Right ventricle myocardium superior (tissue), 1 donor: ENCODE measurements at regions not wholly inside any gene's neighbourhood (a gene's known extent, or its start where the extent isn't known, plus 50 kb on each side); places are given as distances from the start of the nearest gene placed in this dataset.
"Not testable (repeated sequence)": the region's sequence is repeated elsewhere in the genome, so short reads cannot be mapped to it uniquely, and the experiment has no call there.

Experiments
- ATAC-seq: fragments of 200-7000 bp; cut with Tn5 transposase; one replicate; pipeline ENCODE4 v1.9.1; 2020; ENCODE audit warnings: mild to moderate bottlenecking; ENCODE audit not compliant: poor library complexity
- DNase-seq: peaks from one replicate; pipeline ENCODE4 v3.0.0-alpha.2; 2020
- intact Hi-C: fragments of 100-400 bp; cut with DNase I; formaldehyde crosslinking; loops from one replicate; pipeline ENCODE4 v1.11.2; 2022
- donor health status: DM: no; HTN: yes; CAD: no; lungs with severe emphysema.

GRCh38 chr10:42232955-42233354 is 405.4 kb downstream of the ZNF33B start:
- intact Hi-C loops, DNase-seq, ATAC-seq: not testable (repeated sequence)

DNA sequence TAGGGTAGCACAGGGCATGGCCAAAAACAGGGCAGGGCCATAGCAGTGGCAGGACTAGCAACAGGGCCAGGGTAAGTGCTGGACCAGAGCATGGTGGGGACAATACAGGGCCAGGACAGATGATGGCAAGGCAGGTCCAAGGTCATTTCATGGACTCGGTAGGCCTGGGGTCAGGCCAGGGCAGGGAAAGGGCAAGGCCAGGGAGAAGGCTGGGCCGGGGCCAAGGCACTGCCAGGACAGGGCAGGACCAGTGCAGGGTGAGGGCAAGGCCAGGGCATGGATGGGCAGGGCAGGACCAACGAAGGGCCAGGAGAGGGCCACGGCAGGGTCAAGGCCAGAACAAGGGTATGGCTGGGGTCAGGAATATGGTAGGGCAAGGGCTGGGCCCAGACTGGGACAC is 407.6 kb downstream of the ZNF33B start:
- DNase-seq, ATAC-seq, intact Hi-C loops: not testable (repeated sequence)

DNA sequence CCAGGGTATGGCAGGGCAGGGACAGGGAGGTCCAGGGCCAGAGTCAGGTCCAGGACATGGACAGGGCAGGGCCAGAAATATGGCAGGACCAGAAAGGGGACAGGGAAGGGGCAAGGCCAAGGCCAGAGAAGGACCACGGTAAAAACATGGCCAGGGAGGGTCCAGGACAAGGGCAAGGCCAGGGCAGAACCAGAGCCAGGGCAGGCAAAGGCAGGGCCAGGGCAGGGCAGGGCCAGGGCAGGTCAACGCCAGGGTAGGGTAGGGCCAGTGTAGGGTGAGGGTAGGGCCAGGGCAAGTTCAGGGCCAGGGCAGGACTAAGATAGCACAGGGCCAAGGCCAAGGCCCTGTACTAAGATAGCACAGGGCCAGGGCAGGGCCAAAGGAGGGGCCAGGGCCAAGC is 408.3 kb downstream of the ZNF33B start:
- DNase-seq, intact Hi-C loops, ATAC-seq: not testable (repeated sequence)

DNA sequence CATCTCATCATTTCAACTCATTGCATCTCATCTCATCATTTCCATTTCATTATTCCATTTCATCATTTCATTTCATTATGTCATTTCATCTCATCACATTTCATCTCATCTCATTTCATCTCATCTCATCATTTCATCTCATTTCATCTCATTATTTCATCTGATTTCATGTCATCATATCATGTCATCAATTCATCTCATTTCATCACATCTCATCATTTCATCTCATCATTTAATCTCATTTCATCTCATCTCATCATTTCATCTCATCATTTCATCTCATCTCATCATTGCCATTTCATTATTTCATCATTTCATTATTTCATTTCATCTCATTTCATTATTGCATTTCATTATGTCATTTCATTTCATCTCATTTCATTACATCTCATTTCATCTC is 410.5 kb downstream of the ZNF33B start:
- DNase-seq, ATAC-seq, intact Hi-C loops: not testable (repeated sequence)

DNA sequence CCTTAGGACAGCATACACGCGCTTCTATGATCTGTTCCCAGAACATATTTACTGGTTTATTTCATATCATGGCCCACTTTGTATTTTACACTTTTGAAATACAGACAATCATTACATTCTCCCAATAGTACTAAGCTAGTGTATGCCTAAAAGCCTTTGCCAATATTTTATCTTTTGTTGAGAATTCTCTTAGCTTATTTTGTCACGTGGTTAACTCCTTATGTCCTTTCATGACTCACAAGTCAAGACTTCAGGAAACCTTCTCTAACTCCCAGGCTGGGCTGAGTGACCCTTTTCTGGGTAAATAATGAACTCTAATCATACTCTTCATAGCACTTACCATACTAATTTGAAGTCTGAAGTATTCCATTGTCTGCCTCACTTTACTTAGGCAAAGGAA is 444.8 kb downstream of the ZNF33B start:
- intact Hi-C loops, ATAC-seq, DNase-seq: not testable (repeated sequence)

DNA sequence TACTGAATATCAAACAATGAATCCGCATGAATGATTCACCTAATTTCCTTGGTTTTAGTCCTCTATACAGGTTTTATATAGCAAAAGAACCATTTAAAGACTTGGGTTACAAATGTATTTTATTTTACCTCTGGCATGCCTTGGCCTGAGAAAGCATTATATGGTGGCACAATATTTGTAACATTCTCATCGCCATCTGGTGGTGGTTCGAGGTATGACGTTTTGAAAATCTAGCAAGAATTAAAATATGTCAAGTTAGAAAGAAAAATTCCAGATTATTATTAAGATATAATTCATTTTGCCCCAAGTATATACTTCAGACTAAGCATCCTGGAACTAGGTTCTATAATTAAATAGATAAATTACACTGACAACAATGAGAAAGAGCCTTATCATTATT is 445.9 kb downstream of the ZNF33B start:
- DNase-seq, intact Hi-C loops, ATAC-seq: not testable (repeated sequence)

- ATAC-seq, intact Hi-C loops: not testable (repeated sequence)
These were observed 450.7 kb downstream of the ZNF33B start for GRCh38 chr10:42187501-42188195.

GRCh38 chr10:42177793-42178689 is 460.3 kb downstream of the ZNF33B start:
- DNase-seq, ATAC-seq: not testable (repeated sequence)
- intact Hi-C loops = loop anchor here (10.0 kb wide), 1 partner anchor 247 kb away; no protein-coding TSS in a partner anchor

More at GRCh38 chr10:42187501-42188195, 450.7 kb downstream of the ZNF33B start:
- DNase-seq = not testable (repeated sequence)

DNA sequence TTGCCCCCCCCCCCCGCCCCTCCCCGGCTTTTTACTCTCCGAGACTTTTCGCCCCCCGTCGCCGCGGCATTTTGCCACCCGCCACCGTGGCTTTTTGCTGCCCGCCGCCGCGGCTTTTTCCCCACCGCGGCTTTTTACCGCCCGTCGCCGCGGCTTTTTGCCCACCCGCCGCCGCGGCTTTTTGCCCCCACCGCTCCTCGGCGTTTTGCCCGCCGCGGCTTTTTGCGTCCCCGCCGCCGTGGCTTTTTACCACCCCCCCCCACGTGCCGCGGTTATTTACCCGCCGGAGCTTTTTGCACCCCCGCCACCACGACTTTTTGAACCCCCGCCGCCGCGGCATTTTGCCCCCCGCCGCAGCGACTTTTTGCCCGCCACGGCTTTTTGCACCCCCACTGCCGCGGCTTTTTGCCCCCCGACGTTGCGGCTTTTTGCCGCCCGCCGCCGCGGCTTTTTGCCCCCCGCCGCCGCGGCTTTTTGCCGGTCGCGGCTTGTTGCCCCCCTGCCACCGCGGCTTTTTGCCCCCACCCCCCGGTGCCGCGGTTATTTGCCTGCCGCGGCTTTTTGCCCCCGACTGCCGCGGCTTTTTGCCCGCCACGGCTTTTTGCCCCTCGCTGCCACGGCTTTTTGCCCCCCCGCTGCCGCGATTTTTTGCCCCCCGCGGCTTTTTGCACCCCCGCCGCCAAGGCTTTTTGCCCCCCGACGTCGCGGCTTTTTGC is 461.1 kb downstream of the ZNF33B start:
- ATAC-seq = no peak
- no peak for DNase-seq
- intact Hi-C loops = loop anchor here (10.0 kb wide), 1 partner anchor 248 kb away; no protein-coding TSS in a partner anchor

DNA sequence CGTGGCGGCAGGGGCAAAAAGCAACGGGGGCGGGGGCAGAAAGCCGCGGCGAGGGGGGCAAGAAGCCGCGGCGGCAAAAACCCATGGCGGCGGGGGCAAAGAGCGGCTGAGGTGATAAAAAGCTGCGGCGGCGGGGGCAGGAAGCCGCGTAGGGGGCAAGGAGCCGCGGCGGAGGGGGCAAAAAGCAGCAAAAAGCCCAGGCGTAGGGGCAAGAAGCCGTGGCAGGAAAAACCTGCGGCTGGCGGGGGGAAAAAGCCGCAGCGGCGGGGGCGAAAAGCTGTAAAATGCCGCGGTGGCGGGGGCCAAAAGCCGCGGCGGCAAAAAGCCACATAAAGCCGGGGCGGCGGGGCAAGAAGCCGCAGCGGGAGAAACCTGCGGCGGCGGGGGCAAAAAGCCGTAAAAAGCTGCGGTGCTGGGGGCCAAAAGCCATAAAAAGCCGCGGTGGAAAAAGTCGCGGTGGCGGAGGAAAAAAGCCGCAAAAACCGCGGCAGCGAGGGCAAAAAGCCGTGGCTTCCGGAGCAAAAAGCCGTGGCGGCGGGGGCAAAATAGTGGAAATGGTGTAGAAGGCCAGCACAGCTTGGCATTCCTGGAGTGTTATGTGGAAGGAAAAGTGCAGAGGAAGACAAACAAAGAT is 487.8 kb downstream of the ZNF33B start:
- no peak for DNase-seq
- intact Hi-C loops = no loop called here
- ATAC-seq = no peak

GRCh38 chr10:42149722-42150427 is 488.5 kb downstream of the ZNF33B start:
- intact Hi-C loops = no loop called here
- DNase-seq (no peak), ATAC-seq (no peak)

DNA sequence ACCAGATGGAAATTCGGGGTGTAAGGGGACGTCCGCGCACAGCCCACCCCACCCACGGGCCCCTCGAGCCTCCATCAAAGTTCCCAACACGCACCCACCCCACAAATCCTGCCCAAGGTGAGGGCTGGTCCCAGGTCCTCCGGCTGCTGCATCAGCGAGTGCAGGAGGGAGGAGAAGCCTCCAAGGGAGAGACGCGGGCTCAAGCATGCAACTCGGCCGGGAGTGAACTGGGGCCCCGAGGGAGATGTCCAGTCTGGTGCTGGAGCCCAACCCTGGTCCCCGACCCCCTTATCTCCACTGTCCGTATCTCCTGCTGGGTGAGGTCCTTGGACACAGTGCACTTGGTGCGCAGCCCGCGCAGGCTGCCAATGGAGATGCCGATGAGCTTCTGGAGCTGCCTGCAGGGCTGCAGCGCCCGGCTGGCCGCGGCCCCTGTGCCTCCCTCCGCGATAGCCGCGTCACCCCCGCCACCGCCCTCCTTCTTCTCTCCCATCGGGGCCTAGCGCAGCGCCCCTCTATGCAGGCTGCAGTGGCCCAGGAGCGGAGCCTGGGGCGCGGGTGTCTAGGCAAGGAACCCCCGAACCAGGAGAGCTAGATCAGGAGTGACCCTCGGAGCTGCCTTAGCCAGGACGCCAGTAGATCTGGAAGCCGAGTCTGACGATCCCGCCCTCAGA is 489.2 kb downstream of the ZNF33B start:
- intact Hi-C loops = no loop called here
- peak; percentile 50 for DNase-seq
- ATAC-seq = no peak

DNA sequence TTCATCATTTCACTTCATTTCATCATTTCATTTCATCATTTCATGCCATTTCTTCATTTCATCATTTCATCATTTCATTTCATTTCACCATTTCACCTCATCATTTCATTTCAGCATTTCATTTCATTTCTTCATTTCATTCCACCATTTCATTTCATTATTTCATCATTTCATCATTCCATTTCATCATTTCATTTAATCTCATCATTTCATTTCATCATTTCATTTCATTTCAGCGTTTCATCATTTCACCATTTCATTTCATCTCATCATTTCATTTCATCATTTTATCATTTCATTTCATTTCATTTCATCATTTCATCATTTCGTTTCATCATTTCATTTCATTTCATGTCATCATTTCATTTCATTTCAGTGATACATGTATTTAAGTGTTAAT is 492.2 kb downstream of the ZNF33B start:
- intact Hi-C loops, ATAC-seq, DNase-seq: not testable (repeated sequence)

- DNase-seq, ATAC-seq, intact Hi-C loops: not testable (repeated sequence)
These were observed 500.3 kb downstream of the ZNF33B start for GRCh38 chr10:42138023-42138422.

DNA sequence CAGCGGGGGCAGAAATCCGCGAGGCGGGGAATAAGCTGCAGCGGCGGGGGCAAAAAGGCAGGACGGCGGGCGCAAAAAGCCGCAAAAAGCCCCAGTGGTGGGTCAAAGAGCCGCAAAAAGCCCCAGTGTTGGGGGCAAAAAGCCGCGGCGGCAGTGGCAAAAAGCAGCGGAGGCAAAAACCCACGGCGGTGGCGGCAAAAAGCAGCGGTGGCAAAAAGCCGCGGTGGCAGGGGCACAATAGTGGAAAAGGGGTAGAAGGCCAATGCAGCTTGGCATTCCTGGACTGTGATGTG is 525.3 kb downstream of the ZNF33B start:
- ATAC-seq (no peak), DNase-seq (no peak)
- intact Hi-C loops = no loop called here

GRCh38 chr10:42112331-42113157 is 525.8 kb downstream of the ZNF33B start:
- intact Hi-C loops = no loop called here
- DNase-seq (no peak), ATAC-seq (no peak)
